ENCODE measurements at regions not wholly inside any gene's neighbourhood (a gene's known extent, or its start where the extent isn't known, plus 50 kb on each side); places are given as distances from the start of the nearest gene placed in this dataset.
A peak's percentile ranks its signal among the peaks of the same experiment; 100 is the strongest.

GRCh38 chr1:4369335-4369734 lies 285.1 kb upstream of the AJAP1 start:
- no peak overlapping the region for H2BK120ac ChIP-seq (ENCODE audit: low read depth, low read length)
- H3K9ac ChIP-seq (ENCODE audit: low read depth, low read length) = no peak overlapping the region
- H2BK15ac ChIP-seq (ENCODE audit: low read depth, low read length) = no peak overlapping the region
- H3K36me3 ChIP-seq (ENCODE audit: control insufficient read depth, insufficient read depth, low read length) = no peaks in the 10 kb centered on the region
- ATAC-seq (ENCODE audit: low read depth) (no peak), DNase-seq (no peak)
- no peak overlapping the region for H3K56ac ChIP-seq (ENCODE audit: extremely low read depth, insufficient read depth, low read length)
- H2BK5ac ChIP-seq (ENCODE audit: low read depth, low read length, poor library complexity, severe bottlenecking) = peak overlapping the region; percentile 13
- no peak overlapping the region for H3K23ac ChIP-seq (ENCODE audit: low read depth, low read length)
- TF ChIP-seq MXI1 (IDR thresholded peaks at IDR 0.05; ENCODE audit: borderline replicate concordance, low read depth, low read length) (no peak), NFE2L2 (IDR thresholded peaks at IDR 0.05; ENCODE audit: low read depth, low read length) (no peak), RFX5 (IDR thresholded peaks at IDR 0.05; ENCODE audit: low read depth, low read length) (no peak), RAD21 (IDR thresholded peaks at IDR 0.05; ENCODE audit: low read length) (no peak)
- no peak overlapping the region for H3K18ac ChIP-seq (ENCODE audit: low read depth, low read length)
- H3K27ac ChIP-seq (ENCODE audit: insufficient read depth, low read length) = no peak overlapping the region
- no peaks in the 10 kb centered on the region for H4K20me1 ChIP-seq (ENCODE audit: insufficient read depth, low read length)
- H3K14ac ChIP-seq (replicated peaks; ENCODE audit: low read depth, low read length) = no peak overlapping the region
- H4K91ac ChIP-seq (ENCODE audit: insufficient read depth, low read depth, low read length) = no peak overlapping the region
- no TSS peak for BruUV-seq (replicated peaks)
- no peaks in the 10 kb centered on the region for H3K9me1 ChIP-seq (ENCODE audit: insufficient read depth, low read length)
- no peaks in the 10 kb centered on the region for H3K4me1 ChIP-seq (ENCODE audit: control insufficient read depth, insufficient read depth, low read length)
- in situ Hi-C loops (cut with MboI; ENCODE audit: low sequenced_read_pairs) (no loop called here), intact Hi-C loops (cut with micrococcal nuclease) (no loop called here), dilution Hi-C loops (cut with HindIII; ENCODE audit: low sequenced_read_pairs, unreplicated experiment) (no loop called here)
- CTCF ChIA-PET = no interaction called here
- H4K8ac ChIP-seq (ENCODE audit: low read depth in 2 of 2, low read length in 2 of 2) = no peak overlapping the region
- H2AFZ ChIP-seq (replicated peaks; ENCODE audit: low read length, poor library complexity) = no peak overlapping the region
- H3K9me3 ChIP-seq (ENCODE audit: control insufficient read depth, insufficient read depth, low read length) = peaks cover 32% of the 10 kb centered on the region
- H2BK20ac ChIP-seq (ENCODE audit: low read depth, low read length) = no peak overlapping the region
- H3K4ac ChIP-seq (ENCODE audit: low read depth, low read length) = no peak overlapping the region
- H2AK9ac ChIP-seq (replicated peaks; ENCODE audit: low read depth, low read length, poor library complexity) = no peak overlapping the region
- POLR2A ChIA-PET (ENCODE audit: unreplicated experiment) = no interaction called here
- H4K5ac ChIP-seq (ENCODE audit: low read depth, low read length) = no peak overlapping the region
- no peak overlapping the region for H3K4me2 ChIP-seq (ENCODE audit: low read depth, low read length)
- H3K27me3 ChIP-seq (ENCODE audit: control insufficient read depth, insufficient read depth, low read length) = no peaks in the 10 kb centered on the region
- H3K79me1 ChIP-seq (ENCODE audit: low read depth in 1 of 2, low read length in 2 of 2) = no peaks in the 10 kb centered on the region
- WGBS, 2 experiments (ENCODE audit: extremely low coverage in 2 of 2, insufficient read length in 1 of 2) = 63 to 100% methylated on average over 3 to 4 of the region's 4 CpGs
- H2AK5ac ChIP-seq (ENCODE audit: low read depth, low read length) = no peak overlapping the region
- no peak overlapping the region for H3K4me3 ChIP-seq (ENCODE audit: insufficient read depth, low read depth, low read length)
